CD14-positive monocyte (primary cell): ENCODE measurements at regions not wholly inside any gene's neighbourhood (a gene's known extent, or its start where the extent isn't known, plus 50 kb on each side); places are given as distances from the start of the nearest gene placed in this dataset.
"Not testable (repeated sequence)": the region's sequence is repeated elsewhere in the genome, so short reads cannot be mapped to it uniquely, and the experiment has no call there.

Experiments
- DNase-seq, 3 donors: peaks; one replicate each; pipeline ENCODE4 v3.0.0-alpha.2; 2011 to 2022
- H2AFZ ChIP-seq: 2 replicates; pipeline ENCODE4 v1.6.0; 2012; ENCODE audit warnings: mild to moderate bottlenecking, low read depth, low read length, inconsistent platforms; ENCODE audit not compliant: insufficient read depth, poor library complexity, severe bottlenecking
- H3K27ac ChIP-seq, 2 donors: 1 replicate in 1 of 2; 2 replicates in 1 of 2; pipeline ENCODE4 v1.5.1; 2012 to 2013; ENCODE audit warnings: low read length in 2 of 2, control low read depth in 1 of 2, inconsistent platforms in 1 of 2, low read depth in 1 of 2, mild to moderate bottlenecking in 1 of 2
- H3K27me3 ChIP-seq, 2 donors: one replicate each; pipeline versions ENCODE4 v1.6.0 to v1.6.1; 2011 to 2013; ENCODE audit warnings: low read length in 2 of 2; ENCODE audit not compliant: control insufficient read depth in 2 of 2, insufficient read depth in 2 of 2
- H3K36me3 ChIP-seq, 2 donors: replicated peaks in 1 of 2; 1 replicate in 1 of 2; 2 replicates in 1 of 2; pipeline versions ENCODE4 v1.5.1 to v1.6.1; 2012 to 2013; ENCODE audit warnings: low read length in 2 of 2, control low read depth in 1 of 2, inconsistent platforms in 1 of 2, mild to moderate bottlenecking in 1 of 2; ENCODE audit not compliant: insufficient read depth in 2 of 2, control insufficient read depth in 1 of 2
- H3K4me1 ChIP-seq, 2 donors: 1 replicate in 1 of 2; 2 replicates in 1 of 2; pipeline versions ENCODE4 v1.5.1 to v1.6.1; 2012 to 2013; ENCODE audit warnings: low read length in 2 of 2, control low read depth in 1 of 2, inconsistent platforms in 1 of 2, mild to moderate bottlenecking in 1 of 2, moderate library complexity in 1 of 2; ENCODE audit not compliant: insufficient read depth in 2 of 2, control insufficient read depth in 1 of 2
- H3K4me2 ChIP-seq: replicated peaks from 2 replicates; pipeline ENCODE3; 2012; ENCODE audit warnings: low read length, moderate library complexity, mild to moderate bottlenecking; ENCODE audit not compliant: poor library complexity, severe bottlenecking; ENCODE audit errors: extremely low read depth
- H3K4me3 ChIP-seq, 3 experiments: fragments of 200-600 bp in 1 of 3; sonication (generic) in 1 of 3; replicated peaks in 1 of 3; 1 replicate in 2 of 3; 2 replicates in 1 of 3; pipeline ENCODE4 v1.5.1; 2011 to 2013; ENCODE audit warnings: low read length in 3 of 3, mild to moderate bottlenecking in 3 of 3, control low read depth in 2 of 3, low read depth in 2 of 3, inconsistent platforms in 1 of 3, moderate library complexity in 1 of 3
- H3K79me2 ChIP-seq: 2 replicates; pipeline ENCODE4 v1.6.0; 2012; ENCODE audit warnings: mild to moderate bottlenecking, control low read depth, inconsistent platforms, low read length, moderate library complexity; ENCODE audit not compliant: insufficient read depth
- H3K9ac ChIP-seq: 2 replicates; pipeline ENCODE4 v1.6.0; 2017; ENCODE audit warnings: low read length, mild to moderate bottlenecking; ENCODE audit not compliant: insufficient read depth, poor library complexity, severe bottlenecking
- H3K9me3 ChIP-seq, 2 donors: replicated peaks in 1 of 2; 1 replicate in 1 of 2; 2 replicates in 1 of 2; pipeline versions ENCODE4 v1.5.1 to v1.6.1; 2012 to 2013; ENCODE audit warnings: low read length in 2 of 2, control low read depth in 1 of 2; ENCODE audit not compliant: control insufficient read depth in 1 of 2, insufficient read depth in 1 of 2
- H4K20me1 ChIP-seq: 2 replicates; pipeline ENCODE4 v1.6.0; 2012; ENCODE audit warnings: mild to moderate bottlenecking, low read length, control low read depth, moderate library complexity; ENCODE audit not compliant: insufficient read depth
- H3K27ac Mint-ChIP-seq, 7 donors: one replicate each; pipeline ENCODE4 v1.8.0; 2020; ENCODE audit warnings: mild to moderate bottlenecking in 7 of 7, mixed read lengths in 7 of 7, moderate library complexity in 6 of 7, inconsistent platforms in 2 of 7
- H3K27me3 Mint-ChIP-seq, 3 donors: one replicate each; pipeline ENCODE4 v1.8.0; 2021 to 2022; ENCODE audit warnings: low read depth in 3 of 3, mild to moderate bottlenecking in 3 of 3, mixed read lengths in 3 of 3, moderate library complexity in 3 of 3, inconsistent platforms in 1 of 3
- H3K36me3 Mint-ChIP-seq, 2 donors: one replicate each; pipeline ENCODE4 v1.8.0; 2020; ENCODE audit warnings: mixed read lengths in 2 of 2, inconsistent platforms in 1 of 2, mild to moderate bottlenecking in 1 of 2
- H3K4me1 Mint-ChIP-seq: one replicate; pipeline ENCODE4 v1.8.0; 2020; ENCODE audit warnings: mild to moderate bottlenecking, mixed read lengths
- H3K4me3 Mint-ChIP-seq, 2 donors: one replicate each; pipeline ENCODE4 v1.8.0; 2020; ENCODE audit warnings: mild to moderate bottlenecking in 2 of 2, mixed read lengths in 2 of 2, moderate library complexity in 1 of 2
- H3K9me3 Mint-ChIP-seq, 7 donors: one replicate each; pipeline ENCODE4 v1.8.0; 2020 to 2022; ENCODE audit warnings: mixed read lengths in 7 of 7, mild to moderate bottlenecking in 6 of 7, moderate library complexity in 6 of 7, inconsistent platforms in 2 of 7
- WGBS: methylation state at CpG from one replicate; pipeline ENCODE4 v1.1.5; 2013; ENCODE audit warnings: missing lambda C conversion rate; ENCODE audit not compliant: insufficient coverage; 5-methylcytosine and 5-hydroxymethylcytosine counted together
- intact Hi-C, 2 donors: fragments of 100-400 bp; cut with micrococcal nuclease; formaldehyde crosslinking; loops; one replicate each; pipeline versions ENCODE4 v1.15.0 to v1.15.1; 2023

DNA sequence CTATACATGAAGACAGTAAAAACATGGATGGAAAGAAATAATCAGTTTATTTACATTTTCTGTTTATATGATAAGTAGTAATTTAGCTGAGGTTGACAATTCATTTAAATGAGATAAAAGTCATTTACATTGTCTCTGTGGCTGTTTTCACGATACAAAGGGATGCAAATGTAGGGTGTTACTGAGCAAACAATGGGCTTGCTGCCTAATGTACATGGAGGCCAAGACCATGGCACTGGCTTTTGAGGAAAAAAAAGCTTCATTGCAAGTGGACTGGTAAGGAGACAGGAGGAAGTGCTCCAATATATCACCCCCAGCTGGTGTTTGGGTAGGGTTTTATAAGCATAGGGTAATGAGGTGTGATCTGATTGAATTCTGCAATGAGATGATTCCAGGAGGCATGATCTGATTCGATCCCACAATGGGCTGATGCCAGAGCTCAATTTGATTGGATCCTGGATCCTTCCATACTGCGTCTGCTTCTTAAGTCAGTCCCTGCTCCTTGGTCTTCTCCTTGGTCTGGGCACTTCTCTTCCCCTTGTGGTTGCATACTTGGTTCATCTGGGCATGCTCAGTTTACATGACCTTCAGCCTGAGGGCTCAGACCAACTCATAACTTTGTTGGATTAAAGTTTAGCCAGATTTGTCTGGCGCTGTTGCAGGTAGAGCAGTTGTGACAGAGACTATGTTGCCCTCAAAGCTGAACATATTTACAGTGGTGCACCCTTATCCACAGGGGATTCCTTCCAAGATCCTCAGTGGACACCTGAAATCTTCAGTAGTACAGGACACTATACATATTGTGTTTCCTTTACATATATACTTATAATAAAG, 181.2 kb downstream of the SPATA31A6 start:
- H3K79me2 ChIP-seq, H3K4me2 ChIP-seq, H3K9me3 Mint-ChIP-seq, DNase-seq, H3K27me3 Mint-ChIP-seq, H3K9ac ChIP-seq, H3K36me3 ChIP-seq, H3K9me3 ChIP-seq, H3K4me3 Mint-ChIP-seq, H2AFZ ChIP-seq, H3K36me3 Mint-ChIP-seq, H3K4me1 Mint-ChIP-seq, H3K27me3 ChIP-seq, intact Hi-C loops, H3K4me3 ChIP-seq, H4K20me1 ChIP-seq: not testable (repeated sequence)
- no CpG with 5 or more reads among the region's 4 CpGs for WGBS
- peak overlapping the region in 1 of 2 donors; percentile 86 for H3K27ac ChIP-seq
- H3K27ac Mint-ChIP-seq: peak overlapping the region in 5 of 7 donors; percentile 60 to 95 (median 90)
- peaks cover 10 to 17% of the 10 kb centered on the region in 2 donors for H3K4me1 ChIP-seq

- peak; percentile 80 to 92 (median 92) for DNase-seq
- H3K36me3 ChIP-seq, H3K36me3 Mint-ChIP-seq, H3K4me1 Mint-ChIP-seq, H3K79me2 ChIP-seq, intact Hi-C loops, H3K27me3 ChIP-seq, H3K27me3 Mint-ChIP-seq, H3K4me3 ChIP-seq, H2AFZ ChIP-seq, H3K9me3 Mint-ChIP-seq, H3K4me2 ChIP-seq, H3K9ac ChIP-seq, H4K20me1 ChIP-seq, H3K9me3 ChIP-seq: not testable (repeated sequence)
- Histone ChIP-seq H3K27ac (peak overlapping the region; percentile 86 to 87), H3K4me1 (peaks cover 10 to 17% of the 10 kb centered on the region in 2 donors)
- H3K4me3 Mint-ChIP-seq: peak overlapping the region in 1 of 2 donors; percentile 16
- peak overlapping the region; percentile 90 to 97 (median 95) for H3K27ac Mint-ChIP-seq
- no CpG with 5 or more reads among the region's 7 CpGs for WGBS
Measured at GRCh38 chr9:42365244-42365945, 181.9 kb downstream of the SPATA31A6 start.
